ENCODE measurements at regions not wholly inside any gene's neighbourhood (a gene's known extent, or its start where the extent isn't known, plus 50 kb on each side); places are given as distances from the start of the nearest gene placed in this dataset.

GRCh38 chr3:28890373-28890772, 390.5 kb upstream of the RBMS3 start:
- Histone ChIP-seq H3K4me3 (no peak overlapping the region), H3K27ac (no peak overlapping the region)
- DNase-seq (ENCODE audit: low spot score), result no peak
- TF ChIP-seq, protein P1, sequence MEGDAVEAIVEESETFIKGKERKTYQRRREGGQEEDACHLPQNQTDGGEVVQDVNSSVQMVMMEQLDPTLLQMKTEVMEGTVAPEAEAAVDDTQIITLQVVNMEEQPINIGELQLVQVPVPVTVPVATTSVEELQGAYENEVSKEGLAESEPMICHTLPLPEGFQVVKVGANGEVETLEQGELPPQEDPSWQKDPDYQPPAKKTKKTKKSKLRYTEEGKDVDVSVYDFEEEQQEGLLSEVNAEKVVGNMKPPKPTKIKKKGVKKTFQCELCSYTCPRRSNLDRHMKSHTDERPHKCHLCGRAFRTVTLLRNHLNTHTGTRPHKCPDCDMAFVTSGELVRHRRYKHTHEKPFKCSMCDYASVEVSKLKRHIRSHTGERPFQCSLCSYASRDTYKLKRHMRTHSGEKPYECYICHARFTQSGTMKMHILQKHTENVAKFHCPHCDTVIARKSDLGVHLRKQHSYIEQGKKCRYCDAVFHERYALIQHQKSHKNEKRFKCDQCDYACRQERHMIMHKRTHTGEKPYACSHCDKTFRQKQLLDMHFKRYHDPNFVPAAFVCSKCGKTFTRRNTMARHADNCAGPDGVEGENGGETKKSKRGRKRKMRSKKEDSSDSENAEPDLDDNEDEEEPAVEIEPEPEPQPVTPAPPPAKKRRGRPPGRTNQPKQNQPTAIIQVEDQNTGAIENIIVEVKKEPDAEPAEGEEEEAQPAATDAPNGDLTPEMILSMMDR (IDR thresholded peaks at IDR 0.05), result no peak

DNA sequence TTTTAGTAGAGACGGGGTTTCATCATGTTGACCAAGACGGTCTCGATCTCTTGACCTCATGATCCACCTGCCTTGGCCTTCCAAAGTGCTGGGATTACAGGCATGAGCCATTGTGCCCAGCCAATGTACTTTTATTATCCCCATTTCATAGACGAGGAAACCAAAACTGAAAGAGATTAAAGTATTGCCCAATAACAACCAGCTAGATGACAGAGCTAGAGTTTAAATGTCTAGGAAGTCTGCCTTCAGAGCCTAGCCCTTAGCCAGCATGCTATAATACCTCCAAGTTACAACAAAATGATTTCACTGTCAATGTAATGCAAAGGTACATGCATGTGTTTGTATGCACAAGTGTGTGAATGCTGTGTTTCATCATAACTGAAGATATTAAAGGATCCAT, 389.4 kb upstream of the RBMS3 start:
- TF ChIP-seq, protein P1 (IDR thresholded peaks at IDR 0.05), result no peak
- H3K4me3 ChIP-seq, result no peak overlapping the region
- no peak for DNase-seq (ENCODE audit: low spot score)
- no peak overlapping the region for H3K27ac ChIP-seq

- no peak overlapping the region for H3K27ac ChIP-seq
- H3K4me3 ChIP-seq, result no peak overlapping the region
- TF ChIP-seq, protein P1 (IDR thresholded peaks at IDR 0.05), result no peak
Measured at GRCh38 chr3:28900301-28900700, 380.6 kb upstream of the RBMS3 start.

DNA sequence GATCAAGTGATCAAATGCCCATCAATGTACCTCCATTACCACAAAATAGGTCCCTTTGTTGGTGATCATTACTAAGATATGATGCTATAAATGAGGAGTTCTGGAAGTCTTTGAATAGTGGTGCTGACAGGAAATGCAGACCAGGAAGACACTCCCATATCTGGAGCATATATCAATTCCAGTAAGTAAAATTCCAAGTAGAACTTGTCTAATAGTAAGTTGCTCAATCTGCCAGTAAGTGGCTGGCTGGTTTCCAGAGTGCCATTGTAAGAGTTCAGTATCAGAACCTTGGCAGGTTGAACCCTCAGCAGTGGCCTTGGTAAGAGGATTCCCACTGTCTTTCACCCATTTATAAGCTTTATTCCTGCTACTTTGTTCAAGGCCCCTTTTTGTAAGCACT, 379.9 kb upstream of the RBMS3 start:
- no peak for DNase-seq (ENCODE audit: low spot score)
- TF ChIP-seq, protein P1 (IDR thresholded peaks at IDR 0.05), result no peak
- no peak overlapping the region for H3K4me3 ChIP-seq
- H3K27ac ChIP-seq, result no peak overlapping the region

More at GRCh38 chr3:28900301-28900700, 380.6 kb upstream of the RBMS3 start:
- DNase-seq (ENCODE audit: low spot score), result no peak

- no peak for DNase-seq (ENCODE audit: low spot score)
- no peak overlapping the region for H3K4me3 ChIP-seq
- H3K27ac ChIP-seq, result no peak overlapping the region
- TF ChIP-seq, protein P1 (IDR thresholded peaks at IDR 0.05), result no peak
Measured at GRCh38 chr3:28903171-28903601, 377.7 kb upstream of the RBMS3 start.

DNA sequence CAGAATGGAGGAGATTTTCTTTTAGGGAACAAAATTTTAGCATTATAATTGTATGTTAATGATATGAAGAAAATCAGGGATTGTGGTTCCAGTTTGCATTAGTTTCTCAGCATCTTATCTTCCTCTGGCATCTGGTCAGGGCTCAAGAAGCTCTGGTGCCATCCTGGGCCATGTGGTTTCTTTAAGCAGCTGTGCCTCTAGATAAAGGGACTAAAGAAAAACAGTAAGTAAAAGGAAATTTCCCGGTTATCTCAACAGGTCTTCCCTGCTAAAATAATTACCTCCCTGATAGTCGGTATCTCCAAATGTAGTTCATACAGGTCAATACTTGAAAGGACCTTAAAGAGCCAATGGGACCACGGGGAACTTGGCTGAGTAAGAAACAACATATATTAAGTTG, 375.1 kb upstream of the RBMS3 start:
- DNase-seq (ENCODE audit: low spot score), result no peak
- TF ChIP-seq, protein P1 (IDR thresholded peaks at IDR 0.05), result no peak

GRCh38 chr3:28906561-28907310, 374.1 kb upstream of the RBMS3 start:
- TF ChIP-seq, protein P1 (IDR thresholded peaks at IDR 0.05), result no peak
- Histone ChIP-seq H3K27ac (no peak overlapping the region), H3K4me3 (no peak overlapping the region)
- no peak for DNase-seq (ENCODE audit: low spot score)

More for the DNA sequence above, 375.1 kb upstream of the RBMS3 start:
- no peak overlapping the region for H3K27ac ChIP-seq
- no peak overlapping the region for H3K4me3 ChIP-seq

Data from coronary artery (tissue), 2 donors.